ENCODE measurements at regions not wholly inside any gene's neighbourhood (a gene's known extent, or its start where the extent isn't known, plus 50 kb on each side); places are given as distances from the start of the nearest gene placed in this dataset.
A peak's percentile ranks its signal among the peaks of the same experiment; 100 is the strongest.

DNA sequence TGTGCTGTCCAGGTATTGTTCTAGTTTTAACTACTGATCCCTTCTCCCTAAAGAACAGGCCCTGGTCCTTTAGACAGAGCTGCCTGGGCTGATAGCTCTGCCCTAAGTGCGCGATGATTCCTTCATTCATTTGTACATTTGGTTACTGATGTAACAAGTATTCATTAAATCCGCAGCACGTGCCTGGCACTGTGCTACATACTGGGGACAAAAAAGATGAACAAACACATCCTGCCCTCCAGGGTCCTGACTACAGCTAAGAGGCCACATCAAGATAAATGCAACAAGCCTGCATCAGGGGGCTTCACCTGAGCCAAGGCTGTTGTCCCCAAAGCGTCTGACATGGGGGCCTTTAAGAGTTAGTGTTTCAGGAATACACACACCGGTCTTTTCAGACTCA lies 99.0 kb upstream of the PODXL start:
- no peak for DNase-seq (ENCODE audit: low read depth, low spot score)
- no peak for TF ChIP-seq CTCF (IDR thresholded peaks at IDR 0.05; ENCODE audit: low read depth, low read length)
- H3K4me3 ChIP-seq (ENCODE audit: low read depth, low read length): no peak overlapping the region
- in situ Hi-C loops (cut with HindIII; ENCODE audit: low sequenced_read_pairs): no loop called here

DNA sequence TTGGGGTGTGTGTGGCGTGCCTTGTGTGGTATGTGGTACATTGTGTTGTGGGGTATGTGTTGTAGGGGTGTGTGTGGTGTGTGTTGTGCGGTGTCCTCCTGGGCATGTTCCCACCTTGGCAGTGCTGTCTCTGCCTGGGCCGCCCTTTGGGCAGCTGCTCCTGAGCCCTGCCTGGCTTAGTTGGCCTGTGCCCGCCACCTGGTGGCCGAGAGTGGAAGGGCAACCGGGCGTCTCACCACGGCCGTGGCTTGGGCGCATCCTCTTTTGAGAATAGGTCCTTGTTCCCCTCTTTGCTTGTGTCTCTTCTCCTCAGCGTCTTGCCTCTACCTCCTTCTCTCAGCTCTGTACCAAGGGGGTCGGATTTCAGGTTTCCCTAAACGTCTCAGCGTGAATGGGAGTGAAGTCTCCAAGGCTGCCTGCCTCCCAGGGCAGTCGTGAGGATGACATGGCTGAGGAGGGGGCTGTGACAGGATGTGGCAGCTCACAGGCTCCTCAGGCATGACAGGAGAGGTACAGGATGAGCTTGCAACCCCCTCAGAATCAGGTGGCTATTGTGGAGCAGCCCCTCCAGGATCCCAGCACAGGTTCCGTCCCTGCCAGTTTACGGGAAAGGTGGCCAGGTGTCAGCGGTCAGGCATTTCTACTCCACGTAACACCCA lies 98.4 kb upstream of the PODXL start:
- no peak overlapping the region for H3K4me3 ChIP-seq (ENCODE audit: low read depth, low read length)
- in situ Hi-C loops (cut with HindIII; ENCODE audit: low sequenced_read_pairs): no loop called here
- TF ChIP-seq CTCF (IDR thresholded peaks at IDR 0.05; ENCODE audit: low read depth, low read length): peak; percentile 94
- peak; percentile 67 for DNase-seq (ENCODE audit: low read depth, low spot score)

DNA sequence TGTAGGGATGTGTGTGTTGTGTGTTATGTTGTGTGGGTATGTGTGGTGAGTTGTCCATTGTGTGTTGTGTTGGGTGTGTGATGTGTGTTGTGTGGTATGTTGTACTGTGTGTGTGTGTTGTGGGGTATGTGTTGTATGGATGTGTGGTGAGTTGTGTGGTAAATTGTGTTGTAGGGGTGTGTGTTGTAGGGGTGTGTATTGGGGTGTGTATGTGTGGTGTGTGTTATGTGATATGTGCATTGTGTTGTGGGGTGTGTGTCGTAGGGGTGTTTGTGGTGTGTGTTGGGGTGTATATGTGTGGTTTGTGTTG lies 97.8 kb upstream of the PODXL start:
- no peak for TF ChIP-seq CTCF (IDR thresholded peaks at IDR 0.05; ENCODE audit: low read depth, low read length)
- no peak for DNase-seq (ENCODE audit: low read depth, low spot score)
- H3K4me3 ChIP-seq (ENCODE audit: low read depth, low read length): no peak overlapping the region
- in situ Hi-C loops (cut with HindIII; ENCODE audit: low sequenced_read_pairs): no loop called here

DNA sequence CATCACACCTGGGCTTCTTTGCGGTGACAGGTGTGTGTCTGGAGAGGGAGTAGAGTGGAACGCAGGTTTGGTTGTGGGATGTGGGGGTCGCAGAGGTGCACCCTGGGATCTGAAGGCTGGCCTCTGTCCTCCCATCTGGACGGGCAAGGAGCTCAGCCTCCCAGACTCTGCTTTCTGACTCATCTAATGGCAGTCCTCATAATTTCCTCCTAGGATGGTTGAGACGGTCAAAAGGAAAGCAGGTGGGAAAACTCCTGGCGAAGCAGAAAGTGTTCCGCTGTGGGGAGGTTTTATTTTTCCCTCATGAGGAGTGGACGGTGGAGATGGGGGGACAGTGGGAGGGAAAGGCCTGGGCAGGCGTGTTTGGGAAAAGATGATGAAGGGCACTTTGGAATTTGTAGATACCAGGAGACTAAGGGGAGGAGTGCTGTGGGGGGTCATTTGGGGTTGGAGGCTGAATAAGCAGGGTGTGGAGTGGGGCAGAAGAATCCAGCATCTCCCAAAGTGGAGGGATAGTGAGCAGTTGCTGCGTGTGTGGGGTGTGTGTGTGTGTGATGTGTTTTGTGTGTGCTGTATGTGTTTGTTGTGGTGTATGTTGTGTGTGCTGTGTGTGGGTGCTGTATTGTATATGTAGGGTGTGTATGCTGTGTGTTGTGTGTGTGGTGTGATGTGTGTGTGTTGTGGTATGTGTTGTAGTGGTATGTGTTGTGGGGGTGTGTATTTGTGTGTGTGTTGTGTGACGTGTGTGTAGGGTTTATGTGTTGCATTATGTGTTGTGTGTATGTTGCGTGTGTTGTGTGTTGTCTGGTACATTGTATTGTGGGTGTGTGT lies 97.2 kb upstream of the PODXL start:
- in situ Hi-C loops (cut with HindIII; ENCODE audit: low sequenced_read_pairs): no loop called here
- TF ChIP-seq CTCF (IDR thresholded peaks at IDR 0.05; ENCODE audit: low read depth, low read length): no peak
- H3K4me3 ChIP-seq (ENCODE audit: low read depth, low read length): no peak overlapping the region
- no peak for DNase-seq (ENCODE audit: low read depth, low spot score)

GRCh38 chr7:131652934-131653333 lies 96.5 kb upstream of the PODXL start:
- no peak for DNase-seq (ENCODE audit: low read depth, low spot score)
- in situ Hi-C loops (cut with HindIII; ENCODE audit: low sequenced_read_pairs): no loop called here
- no peak for TF ChIP-seq CTCF (IDR thresholded peaks at IDR 0.05; ENCODE audit: low read depth, low read length)
- H3K4me3 ChIP-seq (ENCODE audit: low read depth, low read length): no peak overlapping the region

DNA sequence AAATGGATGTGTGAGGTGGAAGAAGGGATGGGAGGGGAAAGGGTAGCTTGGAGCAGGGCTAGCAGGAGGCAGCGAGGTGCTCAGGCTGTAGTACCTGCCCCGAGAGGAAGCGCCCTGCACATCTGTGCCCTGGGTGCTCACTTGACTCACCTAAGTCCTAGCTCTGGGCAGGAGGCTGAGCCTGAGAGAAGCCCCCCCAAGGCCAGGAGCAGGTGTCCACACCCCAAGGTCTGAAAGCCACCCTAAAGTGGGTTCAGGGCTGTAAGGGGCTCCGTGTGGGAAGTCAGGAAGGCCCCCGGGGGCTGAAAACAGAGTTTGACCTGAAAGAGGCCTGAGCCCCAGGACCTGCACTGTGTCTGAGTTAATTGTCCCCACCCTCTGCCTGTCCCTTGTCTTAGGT lies 95.8 kb upstream of the PODXL start:
- in situ Hi-C loops (cut with HindIII; ENCODE audit: low sequenced_read_pairs): no loop called here
- no peak overlapping the region for H3K4me3 ChIP-seq (ENCODE audit: low read depth, low read length)
- no peak for DNase-seq (ENCODE audit: low read depth, low spot score)
- no peak for TF ChIP-seq CTCF (IDR thresholded peaks at IDR 0.05; ENCODE audit: low read depth, low read length)
